ENCODE measurements at regions not wholly inside any gene's neighbourhood (a gene's known extent, or its start where the extent isn't known, plus 50 kb on each side); places are given as distances from the start of the nearest gene placed in this dataset.

GRCh38 chr7:17521437-17521836, 223.0 kb downstream of the AHR start:
- Histone ChIP-seq H4K20me1 (ENCODE audit: insufficient read depth, low read length) (no peaks in the 10 kb centered on the region), H3K27ac (ENCODE audit: low read length) (no peak overlapping the region), H3K4me3 (ENCODE audit: low read length) (no peak overlapping the region), H3K79me2 (ENCODE audit: low read length) (no peaks in the 10 kb centered on the region), H3K27me3 (replicated peaks; ENCODE audit: insufficient read depth, low read length) (no peaks in the 10 kb centered on the region), H3K9ac (ENCODE audit: low read length) (no peak overlapping the region), H2AFZ (ENCODE audit: low read length) (no peak overlapping the region), H3K36me3 (replicated peaks; ENCODE audit: insufficient read depth, low read length) (no peaks in the 10 kb centered on the region), H3K4me1 (ENCODE audit: low read length) (no peaks in the 10 kb centered on the region), H3F3A (ENCODE audit: insufficient read depth, low read length) (no peaks in the 10 kb centered on the region), H3K9me3 (replicated peaks; ENCODE audit: insufficient read depth, low read length) (no peaks in the 10 kb centered on the region), H3K4me2 (ENCODE audit: low read depth, low read length) (no peak overlapping the region), H3K9me2 (replicated peaks; ENCODE audit: insufficient read depth, low read length) (no peaks in the 10 kb centered on the region)
- DNase-seq, result no peak
- no peak for TF ChIP-seq CTCF (IDR thresholded peaks at IDR 0.05; ENCODE audit: low read length)
- no peak for TF ChIP-seq EZH2 (optimal IDR thresholded peaks at IDR 0.05; ENCODE audit: low read depth, low read length)
- TF ChIP-seq EZH2phosphoT487 (IDR thresholded peaks at IDR 0.05; ENCODE audit: low read length), result no peak

DNA sequence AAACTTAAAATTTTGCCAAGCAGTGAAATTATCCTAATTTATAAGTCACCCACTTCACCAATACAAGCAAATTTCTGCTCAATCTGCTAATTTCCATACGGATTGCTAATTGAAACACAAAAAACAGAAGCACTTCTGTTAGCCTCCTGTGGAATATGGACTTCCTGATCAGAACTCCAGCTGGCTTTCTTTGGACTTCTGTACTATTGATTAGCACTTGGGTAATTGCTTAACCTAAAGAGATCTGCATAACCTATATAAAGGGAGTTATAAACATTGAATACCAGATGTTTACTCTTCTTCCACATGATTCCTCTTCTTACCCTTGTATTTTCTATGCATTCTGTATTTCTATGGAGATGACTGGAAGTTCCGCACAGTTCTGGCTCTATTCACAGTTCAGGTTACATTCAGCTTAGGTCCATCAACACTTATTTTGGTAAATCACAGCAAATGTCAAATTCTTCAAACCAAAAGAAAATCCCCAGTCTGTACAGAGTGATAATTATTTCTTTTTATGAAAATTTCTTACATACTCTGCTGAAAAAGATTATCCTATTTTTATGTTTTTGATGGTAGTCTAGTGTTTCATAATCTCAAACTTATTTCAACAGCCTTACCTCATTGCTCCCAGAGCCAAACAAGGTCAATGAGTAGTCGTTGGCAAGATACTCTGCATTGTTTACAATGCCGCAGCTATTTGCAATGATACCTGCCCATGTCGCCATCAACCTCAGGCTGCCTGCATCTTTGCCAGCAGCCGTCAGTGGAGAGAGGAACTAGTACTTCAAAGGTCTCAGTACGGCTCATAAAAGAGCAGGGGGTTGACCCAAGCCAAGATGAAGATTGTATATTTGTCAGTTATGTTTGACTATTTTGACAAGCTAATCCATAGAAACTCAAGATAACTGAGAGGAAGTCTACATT, 225.6 kb downstream of the AHR start:
- H3K79me2 ChIP-seq (ENCODE audit: low read length), result no peaks in the 10 kb centered on the region
- H3K36me3 ChIP-seq (replicated peaks; ENCODE audit: insufficient read depth, low read length), result no peaks in the 10 kb centered on the region
- H3K9ac ChIP-seq (ENCODE audit: low read length), result no peak overlapping the region
- no peak overlapping the region for H3K4me3 ChIP-seq (ENCODE audit: low read length)
- TF ChIP-seq CTCF (IDR thresholded peaks at IDR 0.05; ENCODE audit: low read length) (no peak), EZH2 (optimal IDR thresholded peaks at IDR 0.05; ENCODE audit: low read depth, low read length) (no peak), EZH2phosphoT487 (IDR thresholded peaks at IDR 0.05; ENCODE audit: low read length) (no peak)
- H4K20me1 ChIP-seq (ENCODE audit: insufficient read depth, low read length), result no peaks in the 10 kb centered on the region
- H3K4me2 ChIP-seq (ENCODE audit: low read depth, low read length), result no peak overlapping the region
- no peak overlapping the region for H3K27ac ChIP-seq (ENCODE audit: low read length)
- no peak for DNase-seq
- no peaks in the 10 kb centered on the region for H3F3A ChIP-seq (ENCODE audit: insufficient read depth, low read length)
- H2AFZ ChIP-seq (ENCODE audit: low read length), result no peak overlapping the region
- no peaks in the 10 kb centered on the region for H3K4me1 ChIP-seq (ENCODE audit: low read length)
- no peaks in the 10 kb centered on the region for H3K9me2 ChIP-seq (replicated peaks; ENCODE audit: insufficient read depth, low read length)
- no peaks in the 10 kb centered on the region for H3K9me3 ChIP-seq (replicated peaks; ENCODE audit: insufficient read depth, low read length)
- no peaks in the 10 kb centered on the region for H3K27me3 ChIP-seq (replicated peaks; ENCODE audit: insufficient read depth, low read length)

GRCh38 chr7:17524746-17525145, 226.3 kb downstream of the AHR start:
- TF ChIP-seq EZH2phosphoT487 (IDR thresholded peaks at IDR 0.05; ENCODE audit: low read length) (no peak), EZH2 (optimal IDR thresholded peaks at IDR 0.05; ENCODE audit: low read depth, low read length) (no peak), CTCF (IDR thresholded peaks at IDR 0.05; ENCODE audit: low read length) (no peak)
- H2AFZ ChIP-seq (ENCODE audit: low read length), result no peak overlapping the region
- H3K4me2 ChIP-seq (ENCODE audit: low read depth, low read length), result no peak overlapping the region
- no peak overlapping the region for H3K4me3 ChIP-seq (ENCODE audit: low read length)
- no peaks in the 10 kb centered on the region for H3K9me3 ChIP-seq (replicated peaks; ENCODE audit: insufficient read depth, low read length)
- H3K9ac ChIP-seq (ENCODE audit: low read length), result no peak overlapping the region
- H4K20me1 ChIP-seq (ENCODE audit: insufficient read depth, low read length), result no peaks in the 10 kb centered on the region
- no peaks in the 10 kb centered on the region for H3K79me2 ChIP-seq (ENCODE audit: low read length)
- no peak overlapping the region for H3K27ac ChIP-seq (ENCODE audit: low read length)
- DNase-seq, result no peak
- no peaks in the 10 kb centered on the region for H3K4me1 ChIP-seq (ENCODE audit: low read length)
- no peaks in the 10 kb centered on the region for H3F3A ChIP-seq (ENCODE audit: insufficient read depth, low read length)
- no peaks in the 10 kb centered on the region for H3K36me3 ChIP-seq (replicated peaks; ENCODE audit: insufficient read depth, low read length)
- no peaks in the 10 kb centered on the region for H3K9me2 ChIP-seq (replicated peaks; ENCODE audit: insufficient read depth, low read length)
- no peaks in the 10 kb centered on the region for H3K27me3 ChIP-seq (replicated peaks; ENCODE audit: insufficient read depth, low read length)

Data from MM.1S (cell line).